Fibroblast of villous mesenchyme (primary cell): ENCODE measurements at regions not wholly inside any gene's neighbourhood (a gene's known extent, or its start where the extent isn't known, plus 50 kb on each side); places are given as distances from the start of the nearest gene placed in this dataset.

Experiments used
- DNase-seq: peaks from one replicate; pipeline ENCODE4 v3.0.0-alpha.2; 2010; ENCODE audit warnings: low read depth
- H3K4me3 ChIP-seq: 2 replicates; pipeline ENCODE4 v1.5.1; 2011; ENCODE audit warnings: low read depth, mild to moderate bottlenecking, low read length
- CTCF ChIP-seq: IDR thresholded peaks from 2 replicates; pipeline ENCODE4 v1.5.1; 2012; ENCODE audit warnings: low read depth, mild to moderate bottlenecking, low read length; ENCODE audit not compliant: insufficient read depth

- TF ChIP-seq CTCF: no peak
- no peak overlapping the region for H3K4me3 ChIP-seq
- DNase-seq: no peak
Observed at GRCh38 chr5:27548484-27548883, 510.1 kb upstream of the CDH9 start.

DNA sequence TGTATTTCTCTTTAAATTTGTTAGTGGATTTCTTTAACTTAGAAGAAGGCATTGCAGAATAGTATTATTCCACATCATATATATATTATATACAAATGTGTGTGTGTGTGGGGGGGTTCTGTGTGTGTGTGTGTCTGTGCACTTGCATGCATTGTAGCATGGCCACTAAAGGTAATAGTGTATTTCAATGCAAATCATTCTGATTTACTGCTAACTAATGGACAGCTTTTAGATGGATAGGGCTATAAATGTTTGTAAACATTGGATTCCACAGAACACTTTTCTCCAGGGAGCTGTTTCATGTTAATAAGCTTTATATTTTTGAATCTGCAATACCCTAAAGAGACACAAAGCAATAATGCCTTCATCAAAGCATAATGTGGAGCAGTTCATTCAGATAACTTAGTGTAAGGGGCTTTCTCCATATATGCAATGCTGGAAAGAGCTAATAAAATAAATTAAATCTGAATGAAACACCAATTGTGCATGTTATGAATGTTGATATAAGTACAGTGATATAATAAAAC lies 496.7 kb upstream of the CDH9 start:
- no peak for DNase-seq
- no peak overlapping the region for H3K4me3 ChIP-seq
- TF ChIP-seq CTCF: no peak

GRCh38 chr5:27532305-27532704 lies 493.9 kb upstream of the CDH9 start:
- TF ChIP-seq CTCF: no peak
- no peak for DNase-seq

DNA sequence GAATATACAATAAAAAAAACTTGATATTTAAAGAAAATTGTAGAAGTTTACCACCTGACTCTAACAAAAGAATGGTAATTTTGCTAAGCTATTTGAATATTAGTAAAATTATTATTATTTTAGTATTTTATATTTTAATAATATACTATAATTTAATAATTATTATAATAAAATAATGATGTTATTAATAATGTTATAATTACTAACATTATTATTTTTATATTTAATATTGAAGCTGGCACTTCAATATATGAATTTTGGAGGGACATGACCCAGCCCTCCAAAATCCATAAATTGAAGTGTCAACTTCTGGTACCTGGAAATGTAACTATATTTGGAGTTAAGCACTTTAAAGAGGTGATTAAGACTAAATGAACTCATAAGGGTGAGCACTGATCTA lies 486.1 kb upstream of the CDH9 start:
- DNase-seq: no peak
- TF ChIP-seq CTCF: no peak
- no peak overlapping the region for H3K4me3 ChIP-seq

More at GRCh38 chr5:27532305-27532704, 493.9 kb upstream of the CDH9 start:
- H3K4me3 ChIP-seq: no peak overlapping the region

GRCh38 chr5:27523629-27524028 lies 485.2 kb upstream of the CDH9 start:
- TF ChIP-seq CTCF: no peak
- no peak for DNase-seq
- no peak overlapping the region for H3K4me3 ChIP-seq

DNA sequence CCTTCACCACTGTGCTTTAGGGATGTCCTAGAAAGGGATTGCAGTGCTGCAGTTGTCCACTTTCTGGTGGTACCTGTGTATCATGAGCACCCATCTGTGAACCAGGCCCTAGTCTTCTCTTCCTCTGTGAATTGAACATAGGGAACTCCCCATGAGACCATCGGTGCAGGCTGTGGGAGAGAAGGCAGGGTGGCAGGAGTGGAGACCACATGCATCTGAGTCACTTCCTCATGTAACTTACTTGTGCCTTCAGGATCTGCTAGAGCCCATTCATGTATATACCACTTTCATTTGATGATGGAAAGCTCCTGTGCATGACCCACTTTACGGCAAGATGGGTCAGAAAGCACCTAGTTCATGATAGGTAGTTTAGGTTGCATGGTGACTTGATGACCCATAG lies 478.1 kb upstream of the CDH9 start:
- no peak for TF ChIP-seq CTCF
- H3K4me3 ChIP-seq: no peak overlapping the region
- no peak for DNase-seq

DNA sequence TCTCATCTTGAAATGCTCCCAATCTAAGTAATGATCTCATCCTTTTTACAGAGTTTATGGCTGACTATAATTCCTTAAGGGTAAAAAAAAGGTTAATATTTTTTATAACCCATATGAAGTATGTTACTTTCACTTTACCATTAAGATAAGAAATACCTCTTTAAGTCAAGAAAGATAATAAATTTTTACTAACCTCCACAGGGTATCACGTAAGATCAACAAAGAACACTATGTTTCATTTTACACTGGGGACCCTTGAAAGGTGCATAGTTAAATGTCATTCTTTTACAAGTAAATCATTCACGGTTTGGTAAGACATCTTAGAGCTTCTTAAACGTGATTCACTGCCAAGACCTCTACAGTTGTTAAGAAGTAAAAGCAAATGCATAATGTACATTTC lies 472.7 kb upstream of the CDH9 start:
- TF ChIP-seq CTCF: no peak
- no peak overlapping the region for H3K4me3 ChIP-seq
- DNase-seq: no peak
